Globus pallidus (tissue), 1 donor: ENCODE measurements at regions not wholly inside any gene's neighbourhood (a gene's known extent, or its start where the extent isn't known, plus 50 kb on each side); places are given as distances from the start of the nearest gene placed in this dataset.

Experiments used
- DNase-seq: peaks from one replicate; pipeline ENCODE4 v3.0.0-alpha.2; 2015; ENCODE audit warnings: low spot score

DNA sequence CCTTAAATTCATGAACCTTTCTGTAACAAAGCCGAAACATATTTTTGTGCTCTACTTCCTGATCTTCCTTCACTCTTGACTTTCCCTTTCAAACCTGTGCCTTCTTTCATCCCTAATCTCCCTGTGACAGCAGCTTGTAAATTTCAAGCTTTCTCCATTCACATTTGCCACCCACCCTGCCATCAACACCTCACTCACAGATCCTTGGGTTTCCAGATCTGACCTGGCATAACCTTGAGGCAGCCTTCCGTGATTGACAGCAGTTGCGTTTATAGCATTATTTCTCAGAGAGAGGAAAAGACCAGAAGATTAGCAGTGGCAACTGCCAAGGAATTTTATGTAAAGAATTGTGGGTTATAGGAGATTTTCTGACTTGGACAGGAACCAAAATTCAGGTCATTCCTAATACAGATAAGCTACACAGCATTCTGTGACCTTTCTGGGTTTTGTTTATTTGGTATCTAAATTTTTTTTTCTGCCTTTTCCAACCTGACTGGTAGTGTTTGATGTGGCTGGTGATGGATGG lies 260.0 kb downstream of the NR2F1-AS1 start:
- no peak for DNase-seq

GRCh38 chr5:93313672-93314071 lies 267.3 kb downstream of the NR2F1-AS1 start:
- no peak for DNase-seq

GRCh38 chr5:93311881-93312280 lies 269.1 kb downstream of the NR2F1-AS1 start:
- DNase-seq = no peak

DNA sequence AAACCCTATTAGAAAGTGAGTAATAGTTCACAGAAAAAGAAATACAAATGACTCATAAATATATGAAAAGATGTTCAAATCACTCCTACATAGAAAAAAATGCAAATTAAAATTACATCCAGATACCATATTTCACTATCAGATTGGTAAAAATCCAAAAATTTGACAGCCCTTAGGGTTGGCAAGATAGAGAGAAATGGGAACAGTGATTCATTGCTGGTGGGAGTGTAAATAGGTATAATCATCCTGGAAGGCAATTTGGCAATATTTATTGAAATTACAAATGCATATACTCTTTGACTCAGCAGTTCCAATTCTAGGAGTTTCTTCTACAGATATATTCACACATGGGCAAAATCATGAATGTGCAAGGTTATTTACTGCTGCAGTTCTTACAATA lies 273.5 kb downstream of the NR2F1-AS1 start:
- no peak for DNase-seq

GRCh38 chr5:93305984-93306383 lies 275.0 kb downstream of the NR2F1-AS1 start:
- DNase-seq = no peak

DNA sequence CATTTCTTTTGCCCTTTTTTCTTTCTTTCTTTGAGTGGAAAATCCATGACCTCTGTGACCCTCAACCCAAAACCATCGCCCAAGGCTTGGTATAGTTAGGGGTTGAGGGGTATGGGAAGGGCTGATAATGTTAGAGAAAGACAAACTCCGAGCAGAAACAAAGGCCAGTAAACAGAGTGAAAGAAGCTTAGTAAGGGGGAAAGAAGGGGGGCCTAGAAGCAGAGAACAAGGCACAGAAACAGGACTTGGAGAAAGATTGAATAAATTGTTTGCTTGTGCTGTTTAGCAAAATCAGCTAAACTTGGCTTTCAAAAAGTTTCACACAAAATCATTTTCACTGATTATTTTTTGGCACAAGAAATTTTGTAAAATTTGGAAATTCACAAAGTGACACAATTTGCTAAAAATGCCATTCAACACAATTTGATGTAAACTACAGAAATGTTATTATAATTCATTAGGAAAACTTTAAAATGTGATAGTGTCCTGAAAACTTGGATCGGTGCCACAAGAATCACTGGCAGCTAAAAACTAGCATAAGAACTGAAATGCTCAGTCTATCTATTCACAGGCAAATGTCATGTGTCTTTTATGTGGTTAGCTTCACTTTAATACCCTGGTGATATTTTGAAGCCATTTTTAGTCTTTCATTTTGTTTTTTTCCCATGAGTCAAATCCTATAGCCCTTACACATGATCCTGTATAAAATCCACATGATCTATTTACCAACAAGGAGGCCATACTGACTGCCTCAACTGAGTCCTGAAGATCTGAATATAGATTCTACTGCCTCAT lies 276.4 kb downstream of the NR2F1-AS1 start:
- DNase-seq = no peak

GRCh38 chr5:93303291-93303691 lies 277.7 kb downstream of the NR2F1-AS1 start:
- no peak for DNase-seq

GRCh38 chr5:93302711-93303110 lies 278.3 kb downstream of the NR2F1-AS1 start:
- DNase-seq = no peak

GRCh38 chr5:93300945-93301344 lies 280.1 kb downstream of the NR2F1-AS1 start:
- DNase-seq = no peak

DNA sequence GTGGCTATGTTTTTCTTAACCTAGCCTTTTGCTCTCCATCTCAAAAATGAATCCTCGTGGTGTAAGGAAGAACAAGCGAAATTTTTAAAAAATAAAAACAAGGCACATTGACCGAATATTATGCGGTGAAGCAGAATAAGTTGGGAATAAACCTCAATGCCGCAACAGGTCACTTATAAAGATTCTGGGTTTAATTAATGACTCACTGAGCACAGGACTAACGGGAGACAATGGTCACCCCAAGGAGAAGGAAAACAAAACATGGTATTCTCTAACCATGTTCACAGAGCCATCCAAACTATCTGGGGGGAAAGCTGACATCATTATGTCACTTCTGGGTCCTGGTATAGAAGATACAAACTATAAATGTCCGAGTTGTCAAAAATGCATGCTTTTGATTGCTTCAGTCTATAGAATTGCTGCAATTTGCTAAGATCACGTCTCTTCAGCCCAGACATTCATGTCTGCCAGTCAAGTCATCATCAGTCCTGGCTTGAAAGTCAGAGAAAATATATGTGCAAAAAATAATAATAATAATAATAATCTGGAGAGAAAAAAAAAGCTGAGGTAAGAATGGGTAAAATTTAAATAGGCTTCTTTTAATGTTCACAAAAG lies 280.6 kb downstream of the NR2F1-AS1 start:
- no peak for DNase-seq

DNA sequence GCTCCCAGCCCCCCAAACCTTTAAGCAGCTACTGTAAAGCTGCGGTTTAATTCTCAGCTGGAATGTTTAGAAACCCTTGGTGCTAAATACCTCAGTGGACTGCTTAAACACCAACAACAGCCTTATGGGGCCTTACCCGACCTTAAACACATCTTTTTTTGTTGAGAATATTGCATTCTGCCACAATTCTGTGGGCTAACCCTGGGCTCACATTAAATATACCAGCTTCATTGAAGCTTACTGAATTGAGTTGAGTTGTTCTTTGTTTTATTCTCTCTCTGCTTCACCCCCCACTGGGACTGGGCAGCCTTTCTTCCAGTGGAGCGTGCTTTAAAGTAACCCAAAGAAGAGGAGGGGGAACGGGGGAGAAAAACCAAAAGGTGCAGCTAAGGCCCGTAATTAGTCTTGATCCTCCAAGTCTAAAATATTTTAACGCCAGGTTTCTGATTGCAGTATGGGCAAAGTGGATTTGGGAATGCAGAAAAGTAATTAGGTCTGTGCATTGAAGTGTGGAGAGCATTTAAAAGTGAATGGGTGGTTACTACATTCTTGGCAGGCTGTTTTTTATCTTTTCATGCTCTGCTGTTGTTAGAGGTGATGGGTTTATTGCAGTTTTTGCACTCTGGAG lies 281.2 kb downstream of the NR2F1-AS1 start:
- DNase-seq = peak; percentile 56

GRCh38 chr5:93297116-93297515 lies 283.9 kb downstream of the NR2F1-AS1 start:
- DNase-seq = no peak

- DNase-seq = peak; percentile 25
Measured at GRCh38 chr5:93296338-93296737, 284.7 kb downstream of the NR2F1-AS1 start.

GRCh38 chr5:93294996-93295395 lies 286.0 kb downstream of the NR2F1-AS1 start:
- no peak for DNase-seq

- no peak for DNase-seq
Measured at GRCh38 chr5:93294199-93294598, 286.8 kb downstream of the NR2F1-AS1 start.

GRCh38 chr5:93289942-93290341 lies 291.1 kb downstream of the NR2F1-AS1 start:
- no peak for DNase-seq

GRCh38 chr5:93285461-93285860 lies 295.6 kb downstream of the NR2F1-AS1 start:
- DNase-seq = no peak

GRCh38 chr5:93281980-93282772 lies 298.8 kb downstream of the NR2F1-AS1 start:
- DNase-seq = no peak

DNA sequence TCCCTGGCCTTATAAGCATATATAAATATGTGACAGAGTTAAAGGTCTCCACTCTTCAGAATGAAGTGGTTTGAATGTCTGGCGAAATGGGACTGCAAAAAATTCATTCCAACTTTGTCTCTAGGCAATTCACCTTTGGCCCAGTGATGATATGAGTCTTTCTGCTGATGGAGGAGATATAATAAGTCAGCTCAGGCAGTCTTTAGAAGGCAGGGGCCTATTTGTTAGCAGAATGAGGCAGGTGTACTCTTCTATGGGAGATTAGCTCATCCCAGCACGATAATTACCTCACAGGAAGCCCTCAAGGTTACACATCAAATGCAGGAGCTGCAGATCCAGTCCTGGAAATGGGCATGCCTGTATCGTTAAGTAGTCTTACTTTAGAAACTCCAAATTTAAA lies 300.5 kb downstream of the NR2F1-AS1 start:
- no peak for DNase-seq

DNA sequence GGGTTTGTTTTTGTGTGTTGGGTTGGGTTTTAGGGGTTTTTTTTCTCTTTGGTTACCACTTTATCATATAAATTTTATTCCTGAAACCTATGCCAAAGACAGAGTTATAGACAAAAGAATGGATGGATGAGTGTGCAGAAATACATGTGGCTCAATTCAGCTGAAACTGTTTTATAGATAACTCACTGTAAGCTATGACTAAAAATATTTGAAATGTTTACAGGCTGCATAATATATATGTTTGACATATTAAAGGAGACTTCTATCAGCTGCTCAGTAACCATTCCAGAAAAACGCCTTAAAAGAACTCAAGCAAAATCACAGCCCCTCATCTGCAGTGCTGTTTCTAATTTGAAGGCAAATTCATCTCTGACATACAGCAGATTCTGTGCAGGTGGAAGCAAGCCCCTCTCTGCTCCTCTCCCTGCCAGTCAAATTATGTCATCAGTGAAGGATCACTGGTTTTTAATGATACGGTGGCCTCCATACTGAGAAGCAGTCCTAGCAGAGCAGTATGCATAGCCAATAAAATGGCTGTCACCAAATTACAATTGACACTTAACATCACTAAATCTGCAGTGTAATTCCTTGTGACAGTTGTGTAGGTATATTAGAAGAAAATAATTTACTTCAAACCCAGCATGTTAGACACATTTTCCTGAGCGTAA lies 301.6 kb downstream of the NR2F1-AS1 start:
- DNase-seq = no peak

DNA sequence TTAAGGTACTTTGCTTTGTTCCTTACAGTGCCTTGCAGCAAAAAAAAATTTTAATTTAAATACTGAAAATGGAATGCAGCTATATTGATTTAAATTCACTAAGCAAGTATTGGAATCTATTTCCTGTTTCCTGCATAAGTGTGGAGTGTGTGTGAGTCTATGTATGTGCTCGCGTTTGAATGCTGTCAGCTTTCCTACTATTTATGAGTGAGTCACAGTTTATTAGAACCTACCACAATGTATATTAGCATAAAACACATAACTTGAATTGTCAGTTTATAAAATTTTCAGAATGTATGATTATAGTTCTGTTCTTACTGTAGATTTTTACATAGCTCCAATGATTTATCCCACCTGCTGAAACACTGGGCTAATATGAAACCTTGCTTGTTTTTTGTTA lies 302.1 kb downstream of the NR2F1-AS1 start:
- DNase-seq = no peak

- no peak for DNase-seq
Measured at GRCh38 chr5:93277051-93277450, 304.0 kb downstream of the NR2F1-AS1 start.
